Choroid plexus epithelial cell (primary cell): ENCODE measurements at regions not wholly inside any gene's neighbourhood (a gene's known extent, or its start where the extent isn't known, plus 50 kb on each side); places are given as distances from the start of the nearest gene placed in this dataset.
A peak's percentile ranks its signal among the peaks of the same experiment; 100 is the strongest.

Experiments used
- DNase-seq: peaks from one replicate; pipeline ENCODE4 v3.0.0-alpha.2; 2010; ENCODE audit warnings: low read depth
- H3K4me3 ChIP-seq: 2 replicates; pipeline ENCODE4 v1.5.1; 2011; ENCODE audit warnings: low read depth, mild to moderate bottlenecking, control low read depth, low read length, moderate library complexity
- TF ChIP-seq, protein P1 (sequence below): conservative IDR thresholded peaks from 2 replicates; pipeline ENCODE4 v1.5.1; 2011; ENCODE audit warnings: low read depth, mild to moderate bottlenecking, control low read depth, inconsistent platforms, low read length, moderate library complexity

DNA sequence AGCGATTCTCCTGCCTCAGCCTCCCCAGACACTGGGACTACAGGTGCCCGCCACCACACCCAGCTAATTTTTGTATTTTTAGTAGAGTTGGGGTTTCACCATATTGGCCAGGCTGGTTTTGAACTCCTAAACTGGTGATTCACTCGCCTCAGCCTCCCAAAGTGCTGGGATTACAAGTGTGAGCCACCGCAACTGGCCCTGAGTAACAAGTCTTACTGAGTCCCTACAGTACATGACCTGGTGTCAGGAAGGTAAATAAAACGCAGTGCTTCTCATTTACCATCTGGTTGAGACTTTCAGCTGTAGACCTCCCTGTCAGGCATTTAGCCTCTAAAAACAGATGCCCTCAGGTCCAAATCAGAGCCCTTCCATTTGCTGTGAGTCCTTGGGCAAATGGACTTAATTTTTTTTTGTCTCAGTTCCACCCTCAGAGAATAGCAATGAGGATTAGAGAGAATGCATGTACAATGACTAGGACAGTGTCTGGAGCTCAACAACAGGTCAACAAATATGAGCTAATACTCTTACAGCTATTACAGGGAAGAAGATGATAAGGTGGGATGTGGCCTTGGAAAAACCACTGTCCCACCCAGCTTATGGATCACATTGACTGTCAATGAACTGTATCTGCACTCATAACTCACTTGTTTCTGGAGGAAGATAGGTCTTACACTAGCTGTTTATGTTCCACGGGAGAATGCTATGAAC is 70.5 kb downstream of the PHLDA1 start:
- TF ChIP-seq, protein P1, sequence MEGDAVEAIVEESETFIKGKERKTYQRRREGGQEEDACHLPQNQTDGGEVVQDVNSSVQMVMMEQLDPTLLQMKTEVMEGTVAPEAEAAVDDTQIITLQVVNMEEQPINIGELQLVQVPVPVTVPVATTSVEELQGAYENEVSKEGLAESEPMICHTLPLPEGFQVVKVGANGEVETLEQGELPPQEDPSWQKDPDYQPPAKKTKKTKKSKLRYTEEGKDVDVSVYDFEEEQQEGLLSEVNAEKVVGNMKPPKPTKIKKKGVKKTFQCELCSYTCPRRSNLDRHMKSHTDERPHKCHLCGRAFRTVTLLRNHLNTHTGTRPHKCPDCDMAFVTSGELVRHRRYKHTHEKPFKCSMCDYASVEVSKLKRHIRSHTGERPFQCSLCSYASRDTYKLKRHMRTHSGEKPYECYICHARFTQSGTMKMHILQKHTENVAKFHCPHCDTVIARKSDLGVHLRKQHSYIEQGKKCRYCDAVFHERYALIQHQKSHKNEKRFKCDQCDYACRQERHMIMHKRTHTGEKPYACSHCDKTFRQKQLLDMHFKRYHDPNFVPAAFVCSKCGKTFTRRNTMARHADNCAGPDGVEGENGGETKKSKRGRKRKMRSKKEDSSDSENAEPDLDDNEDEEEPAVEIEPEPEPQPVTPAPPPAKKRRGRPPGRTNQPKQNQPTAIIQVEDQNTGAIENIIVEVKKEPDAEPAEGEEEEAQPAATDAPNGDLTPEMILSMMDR: no peak
- no peak for DNase-seq
- no peak overlapping the region for H3K4me3 ChIP-seq

DNA sequence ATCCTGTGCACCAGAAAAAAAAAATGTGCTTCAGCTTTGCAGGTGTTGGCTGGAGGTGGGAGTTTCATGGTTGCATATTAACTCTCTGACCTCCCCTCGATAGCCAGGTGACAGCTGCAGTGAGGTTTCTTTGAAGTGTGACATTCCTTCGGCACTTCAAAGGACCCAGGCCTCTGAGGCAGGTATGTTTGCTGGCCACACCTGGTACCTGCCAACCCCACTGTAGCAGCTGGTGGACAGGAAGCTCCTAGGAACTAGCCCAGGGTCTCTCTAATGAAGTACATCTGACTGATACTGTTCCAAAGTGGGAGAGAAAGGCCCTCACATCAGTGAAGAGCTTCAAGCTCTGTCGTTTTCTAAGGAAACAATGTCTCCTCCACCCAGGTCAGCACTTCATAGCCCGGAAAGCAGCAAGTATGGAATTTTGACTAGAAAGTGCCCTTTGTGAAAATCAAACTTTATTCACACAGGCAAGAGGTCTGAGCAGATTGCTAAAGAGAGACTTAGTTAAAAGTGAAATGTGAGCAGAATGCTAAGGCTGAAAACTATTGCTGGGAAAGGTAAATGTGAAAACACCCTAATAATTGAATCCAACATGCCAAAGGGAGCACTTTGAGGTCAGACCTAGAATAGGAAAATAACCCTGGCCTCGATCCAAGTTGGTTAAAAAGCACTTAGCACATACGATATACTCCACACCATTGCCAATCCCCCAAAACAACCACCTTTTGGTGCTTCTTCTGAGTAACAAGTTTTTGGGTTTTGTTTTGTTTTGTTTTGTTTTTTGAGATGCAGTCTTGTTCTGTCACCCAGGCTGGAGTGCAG is 71.3 kb downstream of the PHLDA1 start:
- TF ChIP-seq, protein P1: no peak
- DNase-seq: peak; percentile 13

GRCh38 chr12:75959506-75959905 is 72.1 kb downstream of the PHLDA1 start:
- TF ChIP-seq, protein P1: no peak
- no peak overlapping the region for H3K4me3 ChIP-seq
- DNase-seq: no peak

More for the DNA sequence above, 71.3 kb downstream of the PHLDA1 start:
- H3K4me3 ChIP-seq: no peak overlapping the region

GRCh38 chr12:75959060-75959459 is 72.5 kb downstream of the PHLDA1 start:
- H3K4me3 ChIP-seq: no peak overlapping the region
- no peak for DNase-seq
- TF ChIP-seq, protein P1: no peak

DNA sequence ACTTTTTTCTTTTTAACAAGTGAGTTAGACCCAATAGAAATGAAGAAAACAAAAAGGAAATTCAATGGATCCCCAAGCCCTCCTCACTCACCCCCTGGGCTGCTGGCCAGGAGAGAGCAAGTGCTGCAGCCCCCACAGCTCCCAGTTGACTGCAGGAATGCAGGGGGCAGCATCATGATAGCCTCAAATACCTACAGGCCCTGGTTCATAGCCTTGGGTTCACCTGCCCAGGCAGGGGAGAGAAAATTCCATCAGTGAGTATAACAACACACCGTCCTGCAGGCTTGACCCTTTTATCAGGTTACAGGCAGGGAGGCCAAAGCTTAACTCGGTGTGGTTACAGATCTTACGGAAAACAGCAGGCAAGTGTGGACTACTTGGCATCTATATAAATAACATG is 76.3 kb downstream of the PHLDA1 start:
- no peak overlapping the region for H3K4me3 ChIP-seq
- no peak for DNase-seq
- TF ChIP-seq, protein P1: no peak

GRCh38 chr12:75954749-75955148 is 76.8 kb downstream of the PHLDA1 start:
- TF ChIP-seq, protein P1: no peak
- H3K4me3 ChIP-seq: no peak overlapping the region
- DNase-seq: no peak
